KMS-11 (cell line): ENCODE measurements at regions not wholly inside any gene's neighbourhood (a gene's known extent, or its start where the extent isn't known, plus 50 kb on each side); places are given as distances from the start of the nearest gene placed in this dataset.

Experiments
- H2AFZ ChIP-seq: fragments of 200-600 bp; sonication (generic); 2 replicates; pipeline ENCODE4 v1.6.1; 2016; ENCODE audit warnings: antibody characterized with exemption, mixed run types, low read depth
- H3K27ac ChIP-seq: fragments of 200-600 bp; sonication (generic); 2 replicates; pipeline ENCODE4 v1.6.1; 2016; ENCODE audit warnings: mild to moderate bottlenecking, mixed run types
- H3K27me3 ChIP-seq: fragments of 200-600 bp; sonication (generic); 2 replicates; pipeline ENCODE4 v1.6.1; 2017; ENCODE audit warnings: mild to moderate bottlenecking, low read depth, mixed run types, moderate library complexity; ENCODE audit not compliant: insufficient read depth
- H3K36me3 ChIP-seq: fragments of 200-600 bp; sonication (generic); 2 replicates; pipeline ENCODE4 v1.6.1; 2017; ENCODE audit warnings: mild to moderate bottlenecking, mixed run types; ENCODE audit not compliant: insufficient read depth
- H3K4me1 ChIP-seq: fragments of 200-600 bp; sonication (generic); 2 replicates; pipeline ENCODE4 v1.6.1; 2016; ENCODE audit warnings: mild to moderate bottlenecking, low read depth, mixed run types; ENCODE audit not compliant: poor library complexity, severe bottlenecking
- H3K4me2 ChIP-seq: fragments of 200-600 bp; sonication (generic); 2 replicates; pipeline ENCODE4 v1.7.0; 2016; ENCODE audit warnings: mild to moderate bottlenecking, mixed run types
- H3K4me3 ChIP-seq: fragments of 200-600 bp; sonication (generic); IDR thresholded peaks from 2 replicates; pipeline ENCODE4 v1.6.1; 2017; ENCODE audit warnings: low read depth, low read length, mixed read lengths; ENCODE audit not compliant: insufficient read depth
- H3K79me2 ChIP-seq: fragments of 200-600 bp; sonication (generic); 2 replicates; pipeline ENCODE4 v1.6.1; 2016; ENCODE audit warnings: low read depth, mixed run types; ENCODE audit not compliant: insufficient read depth
- H3K9ac ChIP-seq: fragments of 200-600 bp; sonication (generic); 2 replicates; pipeline ENCODE4 v1.6.1; 2016; ENCODE audit warnings: mild to moderate bottlenecking, mixed run types
- H4K20me1 ChIP-seq: fragments of 200-600 bp; sonication (generic); 2 replicates; pipeline ENCODE4 v1.6.1; 2016; ENCODE audit warnings: mild to moderate bottlenecking, mixed run types; ENCODE audit not compliant: insufficient read depth
- TF ChIP-seq, protein P1 (sequence below): fragments of 200-600 bp; sonication (generic); conservative IDR thresholded peaks from 2 replicates; pipeline ENCODE4 v1.6.1; 2017; ENCODE audit warnings: low read depth, mild to moderate bottlenecking, antibody characterized with exemption, low read length, moderate library complexity, mixed read lengths

DNA sequence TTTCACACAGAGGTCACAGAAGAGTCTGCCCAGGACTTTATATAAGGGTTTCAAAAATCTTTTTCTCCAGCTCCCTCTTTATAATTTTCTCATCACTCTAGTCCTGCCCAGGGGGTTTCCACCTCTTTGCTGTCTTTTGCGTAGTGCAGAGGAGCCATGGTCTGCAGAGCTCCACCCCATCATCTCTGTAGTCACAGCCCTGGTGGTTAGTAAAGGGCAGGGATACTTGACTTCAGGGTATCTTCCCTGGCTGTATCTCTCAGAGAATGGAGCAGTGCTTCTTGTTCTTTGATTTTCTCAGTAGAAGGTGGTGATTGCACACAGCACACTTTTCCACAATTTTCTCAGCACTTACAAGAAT, 900.6 kb upstream of the COX7C start:
- Histone ChIP-seq H3K9ac (no peak overlapping the region), H3K79me2 (no peaks in the 10 kb centered on the region), H2AFZ (no peak overlapping the region), H3K27ac (no peak overlapping the region), H3K4me3 (no peak overlapping the region), H4K20me1 (no peaks in the 10 kb centered on the region), H3K36me3 (no peaks in the 10 kb centered on the region), H3K4me2 (no peak overlapping the region), H3K27me3 (no peaks in the 10 kb centered on the region), H3K4me1 (no peaks in the 10 kb centered on the region)
- TF ChIP-seq, protein P1, sequence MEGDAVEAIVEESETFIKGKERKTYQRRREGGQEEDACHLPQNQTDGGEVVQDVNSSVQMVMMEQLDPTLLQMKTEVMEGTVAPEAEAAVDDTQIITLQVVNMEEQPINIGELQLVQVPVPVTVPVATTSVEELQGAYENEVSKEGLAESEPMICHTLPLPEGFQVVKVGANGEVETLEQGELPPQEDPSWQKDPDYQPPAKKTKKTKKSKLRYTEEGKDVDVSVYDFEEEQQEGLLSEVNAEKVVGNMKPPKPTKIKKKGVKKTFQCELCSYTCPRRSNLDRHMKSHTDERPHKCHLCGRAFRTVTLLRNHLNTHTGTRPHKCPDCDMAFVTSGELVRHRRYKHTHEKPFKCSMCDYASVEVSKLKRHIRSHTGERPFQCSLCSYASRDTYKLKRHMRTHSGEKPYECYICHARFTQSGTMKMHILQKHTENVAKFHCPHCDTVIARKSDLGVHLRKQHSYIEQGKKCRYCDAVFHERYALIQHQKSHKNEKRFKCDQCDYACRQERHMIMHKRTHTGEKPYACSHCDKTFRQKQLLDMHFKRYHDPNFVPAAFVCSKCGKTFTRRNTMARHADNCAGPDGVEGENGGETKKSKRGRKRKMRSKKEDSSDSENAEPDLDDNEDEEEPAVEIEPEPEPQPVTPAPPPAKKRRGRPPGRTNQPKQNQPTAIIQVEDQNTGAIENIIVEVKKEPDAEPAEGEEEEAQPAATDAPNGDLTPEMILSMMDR = no peak

DNA sequence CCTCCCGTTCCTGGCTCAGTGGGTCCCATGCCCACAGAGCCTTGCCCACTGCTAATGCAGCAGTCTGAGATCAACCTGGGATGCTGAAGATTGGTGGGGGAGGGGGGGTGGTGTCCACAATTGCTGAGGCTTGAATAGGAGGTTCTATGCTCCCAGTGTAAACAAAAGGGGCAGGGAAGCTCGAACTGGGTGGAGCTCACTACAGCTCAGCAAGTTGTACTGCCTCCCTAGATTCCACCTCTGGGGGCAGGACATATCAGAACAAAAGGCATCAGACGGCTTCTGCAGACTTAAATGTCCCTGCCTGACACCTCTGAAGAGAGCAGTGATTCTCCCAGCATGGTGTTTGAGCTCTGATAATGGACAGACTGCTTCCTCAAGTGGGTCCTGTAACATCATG, 885.6 kb upstream of the COX7C start:
- Histone ChIP-seq H3K4me1 (no peaks in the 10 kb centered on the region), H3K79me2 (no peaks in the 10 kb centered on the region), H3K27ac (no peak overlapping the region), H3K4me3 (no peak overlapping the region), H3K4me2 (no peak overlapping the region), H2AFZ (no peak overlapping the region), H4K20me1 (no peaks in the 10 kb centered on the region), H3K36me3 (no peaks in the 10 kb centered on the region), H3K27me3 (no peaks in the 10 kb centered on the region), H3K9ac (no peak overlapping the region)
- TF ChIP-seq, protein P1 = no peak

DNA sequence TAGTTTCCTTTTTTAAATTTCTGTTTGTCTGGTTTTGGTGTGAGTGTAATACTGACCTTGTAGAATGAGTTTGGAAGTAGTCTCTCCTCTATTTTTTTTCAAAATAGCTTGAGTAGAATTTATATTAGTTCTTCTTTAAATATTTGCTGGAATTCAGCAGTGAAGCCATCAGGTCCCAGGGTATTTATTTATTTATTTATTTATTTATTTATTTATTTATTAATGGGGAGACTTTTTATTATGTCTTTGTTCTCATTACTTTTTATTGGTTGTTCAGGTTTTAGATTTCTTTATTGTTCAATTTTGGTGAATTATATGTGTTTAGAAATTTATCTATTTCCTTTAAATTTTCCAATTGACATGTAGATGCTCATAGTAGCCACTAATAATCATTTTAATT, 875.8 kb upstream of the COX7C start:
- TF ChIP-seq, protein P1 = no peak
- Histone ChIP-seq H3K27me3 (no peaks in the 10 kb centered on the region), H3K4me3 (no peak overlapping the region), H4K20me1 (no peaks in the 10 kb centered on the region), H3K4me2 (no peak overlapping the region), H3K9ac (no peak overlapping the region), H3K79me2 (no peaks in the 10 kb centered on the region), H3K27ac (no peak overlapping the region), H3K36me3 (no peaks in the 10 kb centered on the region), H2AFZ (no peak overlapping the region), H3K4me1 (no peaks in the 10 kb centered on the region)

DNA sequence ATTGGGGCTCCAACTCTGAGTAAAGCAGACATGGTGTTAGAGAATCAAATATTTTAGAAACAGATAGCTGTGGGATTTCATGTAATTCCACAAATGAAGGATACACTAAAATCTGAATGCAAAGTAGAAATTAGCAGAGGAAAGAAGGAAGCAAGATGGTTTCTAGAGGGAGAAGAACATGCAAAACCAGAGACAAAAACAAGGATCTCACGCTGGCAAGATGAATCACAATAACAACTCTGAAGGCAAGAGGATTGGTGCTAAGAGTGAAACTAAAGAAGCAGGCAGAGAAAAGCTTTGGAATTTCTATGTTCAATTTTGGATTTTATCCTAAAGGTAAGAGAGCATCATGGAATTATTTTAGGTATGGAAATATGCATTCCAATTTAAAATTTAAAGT, 857.2 kb upstream of the COX7C start:
- Histone ChIP-seq H3K4me2 (no peak overlapping the region), H2AFZ (no peak overlapping the region), H3K36me3 (no peaks in the 10 kb centered on the region), H3K4me3 (no peak overlapping the region), H3K4me1 (no peaks in the 10 kb centered on the region), H3K9ac (no peak overlapping the region), H3K27ac (no peak overlapping the region), H4K20me1 (no peaks in the 10 kb centered on the region), H3K27me3 (no peaks in the 10 kb centered on the region), H3K79me2 (no peaks in the 10 kb centered on the region)
- TF ChIP-seq, protein P1 = no peak

DNA sequence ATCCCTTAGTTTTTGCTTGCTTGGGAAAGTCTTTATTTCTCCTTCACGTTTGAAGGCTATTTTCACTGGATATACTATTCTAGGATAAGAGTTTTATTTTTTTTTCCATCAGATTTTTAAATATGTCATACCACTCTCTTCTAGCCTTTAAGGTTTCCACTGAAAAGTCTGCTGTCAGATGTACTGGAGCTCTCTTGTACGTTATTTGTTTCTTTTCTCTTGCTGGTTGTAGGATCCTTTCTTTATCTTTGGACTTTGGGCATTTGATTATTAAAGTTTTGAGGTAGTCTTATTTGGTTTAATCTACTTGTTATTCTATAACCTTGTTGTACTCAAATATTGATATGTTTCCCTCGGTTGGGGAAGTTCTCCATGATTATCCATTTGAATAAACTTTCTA, 848.4 kb upstream of the COX7C start:
- no peak overlapping the region for H2AFZ ChIP-seq
- TF ChIP-seq, protein P1 = no peak
- no peaks in the 10 kb centered on the region for H3K27me3 ChIP-seq
- H3K4me1 ChIP-seq = no peaks in the 10 kb centered on the region
- no peaks in the 10 kb centered on the region for H3K36me3 ChIP-seq
- no peak overlapping the region for H3K9ac ChIP-seq
- H4K20me1 ChIP-seq = no peaks in the 10 kb centered on the region
- H3K27ac ChIP-seq = no peak overlapping the region
- no peaks in the 10 kb centered on the region for H3K79me2 ChIP-seq
- H3K4me3 ChIP-seq = no peak overlapping the region
- no peak overlapping the region for H3K4me2 ChIP-seq
